DMS53 (cell line): ENCODE measurements at regions not wholly inside any gene's neighbourhood (a gene's known extent, or its start where the extent isn't known, plus 50 kb on each side); places are given as distances from the start of the nearest gene placed in this dataset.
A peak's percentile ranks its signal among the peaks of the same experiment; 100 is the strongest.

ENCODE experiments used
- DNase-seq: peaks from one replicate; lab custom pipeline; 2025; lab: John Stamatoyannopoulos, UW

DNA sequence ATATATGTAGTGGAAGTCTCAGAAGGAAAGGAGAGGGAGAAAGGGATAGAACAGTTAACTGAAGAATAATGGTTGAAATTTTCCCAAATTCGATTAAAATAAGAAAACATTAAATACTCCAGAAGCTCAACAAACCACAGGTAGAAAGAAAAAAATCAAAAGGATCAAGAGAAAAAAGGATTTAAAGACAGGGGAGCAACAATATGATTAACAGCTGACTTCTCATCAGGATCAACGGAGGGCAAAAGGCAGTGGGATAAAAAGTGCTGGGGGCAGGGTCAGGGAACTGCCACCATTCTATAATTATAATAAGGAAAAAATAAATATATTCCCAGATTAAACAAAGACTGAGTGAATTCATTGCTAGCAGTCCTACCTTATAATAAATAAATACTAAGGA lies 55.3 kb downstream of the CDKN2C start:
- no peak for DNase-seq

DNA sequence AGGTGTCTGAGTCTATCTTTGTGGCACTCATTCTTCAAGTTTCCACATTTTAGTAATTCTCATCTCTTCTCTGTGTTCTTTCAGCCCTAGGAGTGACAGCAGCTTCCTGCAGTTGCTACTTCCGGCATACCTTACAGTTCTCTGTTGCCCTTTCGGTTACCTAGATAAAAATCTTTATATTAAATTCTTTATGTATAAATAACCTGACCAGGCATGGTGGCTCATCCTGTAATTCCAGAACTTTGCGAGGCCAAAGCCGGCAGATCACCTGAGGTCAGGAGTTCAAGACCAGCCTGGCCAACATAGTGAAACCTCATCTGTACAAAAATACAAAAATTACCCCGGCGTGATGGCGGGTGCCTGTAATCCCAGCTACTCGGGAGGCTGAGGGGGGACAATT lies 62.9 kb downstream of the CDKN2C start:
- no peak for DNase-seq

DNA sequence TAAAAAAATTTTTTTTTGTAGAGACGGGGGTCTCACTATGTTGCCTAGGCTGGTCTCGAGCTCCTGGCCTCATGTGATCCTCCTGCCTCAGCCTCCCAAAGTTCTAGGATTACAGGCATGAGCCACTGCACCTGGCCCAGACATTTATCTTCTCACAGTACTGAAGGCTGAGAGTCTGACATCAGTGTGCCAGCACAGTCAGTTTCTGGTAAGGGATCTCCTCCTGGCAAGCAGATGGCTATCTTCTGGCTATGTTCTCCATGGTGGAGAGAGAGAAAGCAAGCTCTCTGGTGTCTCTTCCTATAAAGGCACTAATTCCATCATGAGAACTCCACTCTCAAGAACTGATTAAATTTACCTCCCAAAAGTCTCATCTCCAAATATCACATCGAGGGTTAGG lies 57.8 kb upstream of the C1orf185 start:
- DNase-seq, result peak; percentile 26

DNA sequence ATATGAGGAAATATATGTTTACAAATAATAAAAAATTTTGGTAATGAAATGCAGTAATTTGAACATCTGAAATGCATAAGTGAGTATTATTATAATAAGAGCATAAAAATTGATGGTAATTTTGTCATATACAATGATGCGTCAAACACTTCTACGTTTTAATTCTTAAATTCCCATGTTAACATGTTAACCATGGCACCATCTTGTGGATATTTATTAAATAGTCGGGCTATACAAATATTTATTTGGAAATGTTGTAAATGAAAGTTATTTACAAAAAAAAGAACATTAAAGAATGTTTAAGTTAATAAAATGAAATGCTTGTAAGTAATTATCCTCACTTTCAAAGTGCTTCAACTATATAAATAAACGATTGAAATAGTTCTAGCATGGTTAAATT lies 57.2 kb upstream of the C1orf185 start:
- peak; percentile 62 for DNase-seq

DNA sequence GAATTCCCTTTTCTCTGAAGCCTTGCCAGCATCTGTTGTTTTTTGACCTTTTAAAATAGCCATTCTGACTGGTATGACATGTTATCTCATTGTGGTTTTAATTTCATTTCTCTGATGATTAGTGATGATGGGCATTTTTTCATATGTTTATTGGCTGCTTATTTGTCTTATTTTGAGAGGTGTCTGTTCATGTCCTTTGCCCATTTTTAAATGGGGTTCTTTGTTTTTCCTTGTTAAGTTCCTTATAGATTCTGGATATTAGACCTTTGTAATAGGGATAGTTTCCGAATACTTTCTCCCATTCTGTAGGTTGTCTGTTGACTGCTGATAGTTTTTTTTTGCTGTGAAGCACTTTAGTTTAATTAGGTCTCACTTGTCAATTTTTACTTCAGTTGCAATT lies 54.0 kb upstream of the C1orf185 start:
- DNase-seq, result no peak

DNA sequence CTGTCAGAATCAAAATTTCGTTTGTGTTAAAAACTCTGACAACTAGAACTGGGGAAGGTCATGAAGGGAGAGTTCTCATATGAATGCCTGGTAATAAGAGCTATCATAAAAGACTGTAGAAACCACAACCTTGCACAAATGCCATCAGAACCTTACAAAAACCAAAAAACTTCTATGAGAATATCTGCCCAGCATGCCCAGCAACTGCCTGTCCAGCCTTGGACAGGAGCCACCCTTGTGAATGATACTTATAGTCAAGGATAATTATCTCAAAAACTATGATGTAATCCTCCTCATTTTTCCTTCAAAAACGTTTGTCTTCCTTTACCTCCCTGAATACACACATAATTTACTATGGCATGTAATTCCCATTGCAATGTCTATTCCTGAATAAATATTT lies 53.4 kb upstream of the C1orf185 start:
- DNase-seq, result no peak
